ENCODE measurements at regions not wholly inside any gene's neighbourhood (a gene's known extent, or its start where the extent isn't known, plus 50 kb on each side); places are given as distances from the start of the nearest gene placed in this dataset.

- H2BK15ac ChIP-seq (ENCODE audit: low read depth, low read length) = no peak overlapping the region; the same call in 2 of the 3 replicates
- H3K4me3 ChIP-seq (ENCODE audit: insufficient read depth, low read depth, low read length) = no peak overlapping the region
- H3K27me3 ChIP-seq (ENCODE audit: control insufficient read depth, insufficient read depth, low read length) = peaks cover 11% of the 10 kb centered on the region
- peak overlapping the region in 1 of 2 experiments; percentile 35; a peak in 1 of 4 replicates for H4K8ac ChIP-seq (ENCODE audit: low read depth in 2 of 2, low read length in 2 of 2)
- in situ Hi-C loops (cut with MboI; ENCODE audit: low sequenced_read_pairs) = no loop called here
- ChIA-PET POLR2A (ENCODE audit: unreplicated experiment) (no interaction called here), CTCF (no interaction called here)
- no peak overlapping the region for H3K4me2 ChIP-seq (ENCODE audit: low read depth, low read length)
- H3K23ac ChIP-seq (ENCODE audit: low read depth, low read length) = no peak overlapping the region
- no peak overlapping the region for H2BK5ac ChIP-seq (ENCODE audit: low read depth, low read length, poor library complexity, severe bottlenecking)
- H4K20me1 ChIP-seq (ENCODE audit: insufficient read depth, low read length) = no peaks in the 10 kb centered on the region
- H3K36me3 ChIP-seq (ENCODE audit: control insufficient read depth, insufficient read depth, low read length) = no peaks in the 10 kb centered on the region
- dilution Hi-C loops (cut with HindIII; ENCODE audit: low sequenced_read_pairs, unreplicated experiment) = no loop called here
- H4K5ac ChIP-seq (ENCODE audit: low read depth, low read length) = no peak overlapping the region
- DNase-seq (no peak), ATAC-seq (ENCODE audit: low read depth) (no peak)
- no peak overlapping the region for H4K91ac ChIP-seq (ENCODE audit: insufficient read depth, low read depth, low read length)
- H3K4ac ChIP-seq (ENCODE audit: low read depth, low read length) = no peak overlapping the region
- peak overlapping the region; percentile 37; the same call in 1 of the 2 replicates for H3K14ac ChIP-seq (replicated peaks; ENCODE audit: low read depth, low read length)
- no peak overlapping the region for H2AK9ac ChIP-seq (replicated peaks; ENCODE audit: low read depth, low read length, poor library complexity)
- no peaks in the 10 kb centered on the region for H3K79me1 ChIP-seq (ENCODE audit: low read depth in 1 of 2, low read length in 2 of 2)
- no peak overlapping the region; the same call in 1 of the 2 replicates for H2BK120ac ChIP-seq (ENCODE audit: low read depth, low read length)
- TF ChIP-seq NFE2L2 (IDR thresholded peaks at IDR 0.05; ENCODE audit: low read depth, low read length) = no peak
- TF ChIP-seq FOS (IDR thresholded peaks at IDR 0.05; ENCODE audit: low read depth, low read length) = no peak
- no peak for TF ChIP-seq USF2 (IDR thresholded peaks at IDR 0.05; ENCODE audit: low read depth, low read length)
- no peak for TF ChIP-seq RFX5 (IDR thresholded peaks at IDR 0.05; ENCODE audit: low read depth, low read length)
- peaks cover 2% of the 10 kb centered on the region; the same call in 1 of the 2 replicates for H3K4me1 ChIP-seq (ENCODE audit: control insufficient read depth, insufficient read depth, low read length)
- no peak overlapping the region for H2AK5ac ChIP-seq (ENCODE audit: low read depth, low read length)
- WGBS, 2 experiments (ENCODE audit: extremely low coverage in 2 of 2, insufficient read length in 1 of 2) = no CpG with 5 or more reads among the region's 4 CpGs
- no peak overlapping the region for H3K27ac ChIP-seq (ENCODE audit: insufficient read depth, low read length)
- H3K9me1 ChIP-seq (ENCODE audit: insufficient read depth, low read length) = no peaks in the 10 kb centered on the region
- H2BK20ac ChIP-seq (ENCODE audit: low read depth, low read length) = 0 out of 2 replicates have a peak overlapping the region, but pooled peaks have one; percentile 9
- intact Hi-C loops (cut with micrococcal nuclease) = no loop called here
- H3K9me3 ChIP-seq (ENCODE audit: control insufficient read depth, insufficient read depth, low read length) = no peaks in the 10 kb centered on the region
- peak overlapping the region; percentile 60 for H2AFZ ChIP-seq (replicated peaks; ENCODE audit: low read length, poor library complexity)
- no TSS peak for BruUV-seq (replicated peaks)
- H3K9ac ChIP-seq (ENCODE audit: low read depth, low read length) = no peak overlapping the region
- no peak overlapping the region for H3K18ac ChIP-seq (ENCODE audit: low read depth, low read length)
- no peak overlapping the region for H3K56ac ChIP-seq (ENCODE audit: extremely low read depth, insufficient read depth, low read length)
Measured at GRCh38 chr3:43214616-43215015, 71.7 kb upstream of the SNRK start.

Data from IMR-90 (cell line).